ENCODE measurements at regions not wholly inside any gene's neighbourhood (a gene's known extent, or its start where the extent isn't known, plus 50 kb on each side); places are given as distances from the start of the nearest gene placed in this dataset.

DNA sequence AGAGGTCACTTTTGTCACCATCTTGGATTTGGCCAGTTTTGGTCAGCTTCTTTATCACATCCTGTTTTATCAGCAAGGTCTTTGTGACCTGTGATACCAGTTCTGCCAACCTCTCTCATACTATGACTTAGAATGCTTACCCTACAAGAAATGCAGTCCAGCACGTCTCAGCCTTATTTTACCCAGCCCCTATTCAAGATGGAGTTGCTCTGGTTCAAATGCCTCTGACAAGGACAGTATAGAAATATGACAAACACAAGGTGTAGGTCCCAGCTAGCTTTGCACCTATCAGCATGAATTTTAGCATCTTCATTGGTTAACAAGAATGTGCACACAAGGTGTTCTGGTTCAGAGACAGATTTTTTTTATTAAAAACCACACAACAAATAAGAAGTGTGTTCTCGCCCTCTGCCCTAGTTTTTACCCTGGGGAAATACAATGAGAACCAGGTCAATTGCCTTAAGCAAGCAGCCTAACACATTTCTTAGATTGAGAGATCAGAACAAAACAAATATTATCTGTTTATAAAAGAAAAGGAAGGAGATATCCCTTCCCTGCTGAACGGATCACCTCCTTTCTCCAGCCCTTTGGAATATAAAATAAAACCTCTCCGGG lies 962.3 kb upstream of the PRKX start:
- H3K36me3 ChIP-seq (replicated peaks in 1 of 2; ENCODE audit: control insufficient read depth in 1 of 2, insufficient read depth in 2 of 2, low read length in 1 of 2): no peaks in the 10 kb centered on the region
- ChIA-PET POLR2A (no interaction called here), CTCF (no interaction called here)
- no peak overlapping the region for H3K9ac ChIP-seq
- H3K9me2 ChIP-seq: no peaks in the 10 kb centered on the region
- H3K9me3 ChIP-seq: no peaks in the 10 kb centered on the region
- no peak for DNase-seq
- no peak overlapping the region for H3K4me3 ChIP-seq (ENCODE audit: low read depth in 2 of 2, low read length in 1 of 2)
- no peak overlapping the region for H3K27ac ChIP-seq (ENCODE audit: low read depth in 2 of 2, low read length in 1 of 2)
- no peaks in the 10 kb centered on the region for H3K4me1 ChIP-seq (ENCODE audit: control insufficient read depth in 1 of 2, insufficient read depth in 2 of 2, low read depth in 1 of 2, low read length in 1 of 2)
- no peak overlapping the region for H2AFZ ChIP-seq (ENCODE audit: low read depth)
- H3K79me2 ChIP-seq (ENCODE audit: insufficient read depth): no peaks in the 10 kb centered on the region
- H3F3A ChIP-seq (replicated peaks; ENCODE audit: insufficient read depth): no peaks in the 10 kb centered on the region
- no peak overlapping the region for H3K4me2 ChIP-seq
- no peaks in the 10 kb centered on the region for H3K27me3 ChIP-seq (ENCODE audit: insufficient read depth)
- WGBS (ENCODE audit: low lambda C conversion rate): 2% methylated on average over 4 of the region's 4 CpGs
- H4K20me1 ChIP-seq (ENCODE audit: insufficient read depth): no peaks in the 10 kb centered on the region
- TF ChIP-seq, protein P1, sequence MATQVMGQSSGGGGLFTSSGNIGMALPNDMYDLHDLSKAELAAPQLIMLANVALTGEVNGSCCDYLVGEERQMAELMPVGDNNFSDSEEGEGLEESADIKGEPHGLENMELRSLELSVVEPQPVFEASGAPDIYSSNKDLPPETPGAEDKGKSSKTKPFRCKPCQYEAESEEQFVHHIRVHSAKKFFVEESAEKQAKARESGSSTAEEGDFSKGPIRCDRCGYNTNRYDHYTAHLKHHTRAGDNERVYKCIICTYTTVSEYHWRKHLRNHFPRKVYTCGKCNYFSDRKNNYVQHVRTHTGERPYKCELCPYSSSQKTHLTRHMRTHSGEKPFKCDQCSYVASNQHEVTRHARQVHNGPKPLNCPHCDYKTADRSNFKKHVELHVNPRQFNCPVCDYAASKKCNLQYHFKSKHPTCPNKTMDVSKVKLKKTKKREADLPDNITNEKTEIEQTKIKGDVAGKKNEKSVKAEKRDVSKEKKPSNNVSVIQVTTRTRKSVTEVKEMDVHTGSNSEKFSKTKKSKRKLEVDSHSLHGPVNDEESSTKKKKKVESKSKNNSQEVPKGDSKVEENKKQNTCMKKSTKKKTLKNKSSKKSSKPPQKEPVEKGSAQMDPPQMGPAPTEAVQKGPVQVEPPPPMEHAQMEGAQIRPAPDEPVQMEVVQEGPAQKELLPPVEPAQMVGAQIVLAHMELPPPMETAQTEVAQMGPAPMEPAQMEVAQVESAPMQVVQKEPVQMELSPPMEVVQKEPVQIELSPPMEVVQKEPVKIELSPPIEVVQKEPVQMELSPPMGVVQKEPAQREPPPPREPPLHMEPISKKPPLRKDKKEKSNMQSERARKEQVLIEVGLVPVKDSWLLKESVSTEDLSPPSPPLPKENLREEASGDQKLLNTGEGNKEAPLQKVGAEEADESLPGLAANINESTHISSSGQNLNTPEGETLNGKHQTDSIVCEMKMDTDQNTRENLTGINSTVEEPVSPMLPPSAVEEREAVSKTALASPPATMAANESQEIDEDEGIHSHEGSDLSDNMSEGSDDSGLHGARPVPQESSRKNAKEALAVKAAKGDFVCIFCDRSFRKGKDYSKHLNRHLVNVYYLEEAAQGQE (IDR thresholded peaks at IDR 0.05; ENCODE audit: low read depth, low read length): no peak
- TF ChIP-seq SMC3 (IDR thresholded peaks at IDR 0.05; ENCODE audit: low read depth, low read length): no peak
- no peak for TF ChIP-seq RFX5 (IDR thresholded peaks at IDR 0.05; ENCODE audit: low read length)
- no peak for TF ChIP-seq ELF1 (IDR thresholded peaks at IDR 0.05)
- TF ChIP-seq RCOR1 (IDR thresholded peaks at IDR 0.05; ENCODE audit: low read length): no peak
- TF ChIP-seq POLR2AphosphoS5 (IDR thresholded peaks at IDR 0.05; ENCODE audit: low read depth, low read length): no peak
- no peak for TF ChIP-seq YY1 (IDR thresholded peaks at IDR 0.05; ENCODE audit: low read depth)
- TF ChIP-seq, protein P2, sequence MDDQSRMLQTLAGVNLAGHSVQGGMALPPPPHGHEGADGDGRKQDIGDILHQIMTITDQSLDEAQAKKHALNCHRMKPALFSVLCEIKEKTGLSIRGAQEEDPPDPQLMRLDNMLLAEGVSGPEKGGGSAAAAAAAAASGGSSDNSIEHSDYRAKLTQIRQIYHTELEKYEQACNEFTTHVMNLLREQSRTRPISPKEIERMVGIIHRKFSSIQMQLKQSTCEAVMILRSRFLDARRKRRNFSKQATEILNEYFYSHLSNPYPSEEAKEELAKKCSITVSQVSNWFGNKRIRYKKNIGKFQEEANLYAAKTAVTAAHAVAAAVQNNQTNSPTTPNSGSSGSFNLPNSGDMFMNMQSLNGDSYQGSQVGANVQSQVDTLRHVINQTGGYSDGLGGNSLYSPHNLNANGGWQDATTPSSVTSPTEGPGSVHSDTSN (IDR thresholded peaks at IDR 0.05): no peak

DNA sequence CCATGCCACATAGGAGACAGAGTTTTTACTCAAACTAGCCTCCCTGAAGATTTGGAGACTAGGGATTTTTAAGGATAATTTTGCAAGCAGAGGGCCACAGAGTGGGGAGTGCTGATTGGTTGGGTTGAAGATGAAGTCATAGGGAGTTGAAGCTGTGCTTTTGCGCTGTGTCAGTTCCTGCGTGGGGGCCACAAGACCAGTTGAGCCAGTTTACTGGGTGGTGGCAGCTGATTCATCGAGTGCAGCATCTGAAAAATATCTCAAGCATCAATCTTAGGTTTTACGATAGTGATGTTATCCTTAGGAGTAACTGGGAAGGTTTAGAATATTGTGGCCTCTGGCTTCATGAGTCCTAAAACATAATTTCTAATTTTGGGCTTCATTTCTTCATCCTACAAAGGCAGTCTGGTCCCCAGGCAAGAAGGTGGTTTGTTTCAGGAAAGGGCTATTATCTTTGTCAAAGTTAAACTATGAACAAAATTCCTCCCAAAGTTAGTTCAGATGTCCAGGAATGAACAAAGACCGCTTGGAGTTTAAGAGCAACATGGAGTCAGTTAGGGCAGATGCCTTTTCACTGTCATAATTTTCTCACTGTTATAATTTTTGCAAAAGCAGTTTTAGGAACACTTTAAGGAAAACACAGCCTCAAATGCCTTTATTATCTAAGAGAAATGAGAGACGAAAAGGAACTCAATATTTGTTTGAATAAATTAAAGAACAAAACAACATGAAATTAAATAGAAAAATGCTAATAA lies 960.8 kb upstream of the PRKX start:
- Histone ChIP-seq H3K4me1 (ENCODE audit: control insufficient read depth in 1 of 2, insufficient read depth in 2 of 2, low read depth in 1 of 2, low read length in 1 of 2) (no peaks in the 10 kb centered on the region), H3K79me2 (ENCODE audit: insufficient read depth) (no peaks in the 10 kb centered on the region), H3K27me3 (ENCODE audit: insufficient read depth) (no peaks in the 10 kb centered on the region), H3F3A (replicated peaks; ENCODE audit: insufficient read depth) (no peaks in the 10 kb centered on the region), H3K9me2 (no peaks in the 10 kb centered on the region), H3K4me3 (ENCODE audit: low read depth in 2 of 2, low read length in 1 of 2) (no peak overlapping the region), H3K36me3 (replicated peaks in 1 of 2; ENCODE audit: control insufficient read depth in 1 of 2, insufficient read depth in 2 of 2, low read length in 1 of 2) (no peaks in the 10 kb centered on the region), H2AFZ (ENCODE audit: low read depth) (no peak overlapping the region), H4K20me1 (ENCODE audit: insufficient read depth) (no peaks in the 10 kb centered on the region), H3K9ac (no peak overlapping the region), H3K27ac (ENCODE audit: low read depth in 2 of 2, low read length in 1 of 2) (no peak overlapping the region), H3K9me3 (no peaks in the 10 kb centered on the region), H3K4me2 (no peak overlapping the region)
- no peak for DNase-seq
- TF ChIP-seq, protein P3, sequence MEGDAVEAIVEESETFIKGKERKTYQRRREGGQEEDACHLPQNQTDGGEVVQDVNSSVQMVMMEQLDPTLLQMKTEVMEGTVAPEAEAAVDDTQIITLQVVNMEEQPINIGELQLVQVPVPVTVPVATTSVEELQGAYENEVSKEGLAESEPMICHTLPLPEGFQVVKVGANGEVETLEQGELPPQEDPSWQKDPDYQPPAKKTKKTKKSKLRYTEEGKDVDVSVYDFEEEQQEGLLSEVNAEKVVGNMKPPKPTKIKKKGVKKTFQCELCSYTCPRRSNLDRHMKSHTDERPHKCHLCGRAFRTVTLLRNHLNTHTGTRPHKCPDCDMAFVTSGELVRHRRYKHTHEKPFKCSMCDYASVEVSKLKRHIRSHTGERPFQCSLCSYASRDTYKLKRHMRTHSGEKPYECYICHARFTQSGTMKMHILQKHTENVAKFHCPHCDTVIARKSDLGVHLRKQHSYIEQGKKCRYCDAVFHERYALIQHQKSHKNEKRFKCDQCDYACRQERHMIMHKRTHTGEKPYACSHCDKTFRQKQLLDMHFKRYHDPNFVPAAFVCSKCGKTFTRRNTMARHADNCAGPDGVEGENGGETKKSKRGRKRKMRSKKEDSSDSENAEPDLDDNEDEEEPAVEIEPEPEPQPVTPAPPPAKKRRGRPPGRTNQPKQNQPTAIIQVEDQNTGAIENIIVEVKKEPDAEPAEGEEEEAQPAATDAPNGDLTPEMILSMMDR (IDR thresholded peaks at IDR 0.05): no peak
- TF ChIP-seq FOSL2 (IDR thresholded peaks at IDR 0.05; ENCODE audit: borderline replicate concordance, low read depth): no peak
- no peak for TF ChIP-seq EP300 (IDR thresholded peaks at IDR 0.05; ENCODE audit: borderline replicate concordance in 1 of 2, low read depth in 1 of 2, low read length in 1 of 2)
- no peak for TF ChIP-seq FOXM1 (IDR thresholded peaks at IDR 0.05; ENCODE audit: low read depth)
- TF ChIP-seq FOXJ3 (CRISPR knock-in tag; IDR thresholded peaks at IDR 0.05): no peak
- no peak for TF ChIP-seq YY1 (IDR thresholded peaks at IDR 0.05; ENCODE audit: low read depth)
- CTCF ChIA-PET: interaction anchor here (0.6 kb wide), 1 partner anchor 978 kb away, joined by 3 read pairs; no protein-coding TSS in a partner anchor
- WGBS (ENCODE audit: low lambda C conversion rate): 19% methylated on average over 6 of the region's 6 CpGs
- POLR2A ChIA-PET: no interaction called here

Data from SK-N-SH (cell line).